GM12878 (cell line): ENCODE measurements at regions not wholly inside any gene's neighbourhood (a gene's known extent, or its start where the extent isn't known, plus 50 kb on each side); places are given as distances from the start of the nearest gene placed in this dataset.

Experiments used
- ESRRA ChIP-seq: IDR thresholded peaks from 2 replicates; pipeline ENCODE4 v1.6.1; 2012; ENCODE audit warnings: mild to moderate bottlenecking, low read length, improper control_type of control experiment
- RCOR1 ChIP-seq: conservative IDR thresholded peaks from 2 replicates; pipeline ENCODE4 v1.6.1; 2012; ENCODE audit warnings: low read depth, low read length, improper control_type of control experiment

DNA sequence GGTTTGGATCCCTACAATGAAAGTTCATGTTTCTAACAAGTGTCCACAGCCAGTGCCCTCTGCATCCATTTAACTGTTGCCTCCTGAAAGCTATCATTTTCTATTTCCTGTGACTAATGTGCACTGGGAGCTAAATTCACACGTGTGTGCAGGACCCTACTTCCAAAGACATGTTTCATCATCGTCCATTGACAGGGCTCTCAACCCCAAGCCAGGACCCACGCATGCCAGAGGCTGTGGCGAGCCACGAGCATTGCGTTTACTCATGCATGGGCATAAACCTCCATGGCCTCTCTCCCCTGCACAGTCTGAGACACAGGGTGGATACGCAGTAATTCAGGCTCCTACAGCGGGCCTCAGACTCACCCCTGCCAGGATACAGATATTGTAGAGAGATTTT, 153.2 kb downstream of the MAFB start:
- no peak for TF ChIP-seq ESRRA
- no peak for TF ChIP-seq RCOR1
